GM21515 (cell line): ENCODE measurements at regions not wholly inside any gene's neighbourhood (a gene's known extent, or its start where the extent isn't known, plus 50 kb on each side); places are given as distances from the start of the nearest gene placed in this dataset.
"Not testable (repeated sequence)": the region's sequence is repeated elsewhere in the genome, so short reads cannot be mapped to it uniquely, and the experiment has no call there.

ENCODE experiments used
- ATAC-seq: cut with Tn5 transposase; IDR thresholded peaks from one replicate; pipeline ENCODE4 v1.9.1; 2021; ENCODE audit not compliant: unreplicated experiment

DNA sequence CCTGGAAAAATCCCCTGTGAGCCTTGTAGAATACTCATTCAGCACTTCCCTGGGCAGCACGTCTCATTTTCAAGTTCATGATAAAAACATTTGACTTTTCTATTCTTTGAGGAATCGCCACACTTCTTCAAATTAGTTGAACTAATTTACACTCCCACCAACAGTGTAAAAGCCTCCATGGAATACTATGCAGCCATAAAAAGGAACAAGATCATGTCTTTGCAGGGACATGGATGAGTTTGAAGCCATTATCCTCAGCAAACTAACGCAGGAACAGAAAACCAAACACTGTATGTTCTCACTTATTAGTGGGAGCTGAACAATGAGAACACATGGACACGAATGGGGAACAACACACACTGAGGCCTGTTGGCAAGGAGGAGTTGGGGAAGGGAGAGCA is 102.0 kb upstream of the HEY2 start:
- ATAC-seq = no peak

GRCh38 chr6:125653752-125654151 is 95.7 kb upstream of the HEY2 start:
- not testable (repeated sequence) for ATAC-seq

DNA sequence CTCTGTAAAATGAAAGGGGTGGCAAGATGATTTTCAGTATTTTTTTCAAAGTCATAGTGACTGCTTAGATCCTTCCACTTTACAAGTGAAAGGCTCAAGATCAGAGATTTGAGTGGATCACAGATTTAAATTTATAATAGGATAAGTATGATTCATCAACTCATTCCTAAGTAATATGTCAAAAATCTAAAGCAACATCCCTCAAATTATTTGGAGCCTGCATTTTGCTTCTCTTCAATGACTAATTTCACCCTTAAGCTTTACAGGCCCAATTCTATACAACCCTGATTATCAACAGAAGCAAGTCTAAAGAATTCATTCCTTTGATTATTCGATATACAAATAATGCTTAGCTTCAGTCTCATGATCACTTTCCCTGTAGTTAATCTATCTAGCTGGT is 93.9 kb upstream of the HEY2 start:
- ATAC-seq = no peak

DNA sequence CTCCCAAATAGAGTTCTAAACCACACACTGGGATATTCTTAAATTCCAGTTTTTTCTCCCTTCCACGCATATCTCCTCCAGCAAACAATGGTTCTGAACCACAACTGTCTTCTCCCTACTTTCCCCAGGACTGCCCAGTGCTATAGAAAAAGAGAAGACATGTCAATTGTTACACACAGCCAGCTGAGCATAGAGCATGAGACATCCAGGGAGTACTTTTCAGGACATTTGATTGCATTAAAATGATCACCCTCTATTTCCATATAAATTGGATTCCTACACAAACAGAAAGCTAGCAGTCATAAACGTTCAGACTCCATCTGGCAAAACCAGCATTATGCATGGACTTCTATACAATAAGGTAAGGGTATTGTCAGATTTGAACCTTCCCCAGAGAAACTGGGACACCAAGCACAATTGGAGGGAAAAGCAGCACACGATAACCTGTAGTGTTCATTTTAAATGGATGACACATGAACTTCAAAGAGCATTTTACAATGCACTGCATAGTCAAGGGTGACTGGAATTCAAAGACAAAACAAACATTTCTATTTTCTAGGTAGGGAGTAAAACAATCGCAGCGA is 93.1 kb upstream of the HEY2 start:
- ATAC-seq = no peak

- ATAC-seq = no peak
These were observed 91.3 kb upstream of the HEY2 start for GRCh38 chr6:125658136-125658535.

GRCh38 chr6:125658759-125659431 is 90.5 kb upstream of the HEY2 start:
- no peak for ATAC-seq

- no peak for ATAC-seq
These were observed 89.5 kb upstream of the HEY2 start for GRCh38 chr6:125659887-125660286.

DNA sequence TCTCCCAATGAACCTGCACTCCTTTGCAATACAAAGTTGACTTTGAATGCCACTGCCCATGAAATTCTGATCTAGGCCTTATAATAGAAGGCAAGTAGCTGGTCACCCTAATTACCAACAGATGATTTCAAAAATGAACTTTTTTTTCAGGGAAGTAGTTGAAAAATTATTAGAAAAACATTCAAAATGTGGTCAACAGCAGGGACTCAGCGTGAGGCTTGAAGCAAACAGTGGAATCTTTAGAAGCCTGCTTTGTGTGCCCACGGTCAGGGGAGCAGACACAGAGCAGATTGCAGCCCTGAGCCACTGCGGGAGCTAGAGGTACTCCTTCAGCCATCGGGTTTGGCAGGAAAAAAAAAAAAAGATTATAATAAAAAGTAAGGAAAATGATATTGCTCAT is 87.1 kb upstream of the HEY2 start:
- no peak for ATAC-seq

GRCh38 chr6:125665295-125665814 is 84.1 kb upstream of the HEY2 start:
- ATAC-seq = no peak

GRCh38 chr6:125667326-125667725 is 82.1 kb upstream of the HEY2 start:
- ATAC-seq = no peak

DNA sequence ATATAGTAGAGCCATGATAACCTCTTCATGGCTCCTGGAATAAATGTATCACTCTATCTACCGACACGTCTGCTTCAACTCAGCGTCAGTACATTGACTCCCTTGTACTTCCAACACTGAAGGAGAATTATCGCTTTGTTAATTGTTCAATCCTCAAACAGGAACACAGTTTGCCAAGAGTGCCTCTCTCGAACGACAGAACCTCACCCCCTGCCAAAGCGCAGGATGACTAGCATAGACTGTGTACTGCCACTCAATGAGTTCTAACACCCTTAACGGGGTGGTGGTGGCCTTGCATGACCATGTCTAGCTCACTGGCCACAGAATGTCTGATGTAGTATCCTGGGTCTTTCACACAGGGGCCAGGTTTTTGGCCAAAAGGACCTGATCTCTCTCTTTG is 81.4 kb upstream of the HEY2 start:
- ATAC-seq = no peak

DNA sequence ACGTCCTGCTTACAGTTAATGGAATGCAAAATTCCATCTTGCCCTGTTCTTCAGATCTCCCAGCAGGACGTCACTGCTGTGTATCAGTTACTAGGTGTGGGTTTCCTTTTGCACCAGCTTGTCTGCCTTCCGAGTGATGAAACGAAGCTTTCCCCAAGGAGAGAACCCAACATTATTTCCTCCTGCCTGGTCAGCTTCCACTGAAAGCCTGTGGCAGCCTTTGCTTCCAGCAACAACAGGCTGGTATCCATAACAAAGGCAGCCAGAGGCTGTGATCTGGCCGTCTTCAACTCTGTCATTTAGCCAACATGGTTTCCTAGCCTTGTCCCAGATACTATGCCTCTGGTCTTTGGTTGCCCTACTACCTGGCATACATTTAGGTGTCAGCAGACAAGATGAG is 78.9 kb upstream of the HEY2 start:
- no peak for ATAC-seq

- ATAC-seq = no peak
These were observed 78.1 kb upstream of the HEY2 start for GRCh38 chr6:125671323-125671722.

DNA sequence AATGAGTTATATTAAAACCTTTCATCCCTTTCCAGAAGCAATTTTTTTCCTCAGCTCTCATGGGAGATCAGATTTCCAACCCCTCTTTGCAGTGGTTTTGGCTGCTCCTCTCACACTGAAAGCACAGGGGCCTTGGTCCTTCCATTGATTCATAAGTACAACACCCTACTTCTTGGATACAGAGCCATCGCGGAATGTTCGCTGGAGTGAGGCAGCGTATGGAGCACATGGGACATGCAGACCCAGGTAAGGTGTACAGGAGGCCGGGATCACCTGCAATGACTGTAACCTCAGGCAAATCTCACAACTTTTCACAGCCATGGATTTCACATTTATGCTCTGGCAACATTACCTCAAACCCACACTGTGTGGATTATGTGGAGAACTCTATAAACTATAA is 75.2 kb upstream of the HEY2 start:
- ATAC-seq = no peak

GRCh38 chr6:125678601-125679000 is 70.8 kb upstream of the HEY2 start:
- no peak for ATAC-seq

- no peak for ATAC-seq
These were observed 70.3 kb upstream of the HEY2 start for GRCh38 chr6:125679128-125679527.

GRCh38 chr6:125679651-125680050 is 69.8 kb upstream of the HEY2 start:
- ATAC-seq = no peak

DNA sequence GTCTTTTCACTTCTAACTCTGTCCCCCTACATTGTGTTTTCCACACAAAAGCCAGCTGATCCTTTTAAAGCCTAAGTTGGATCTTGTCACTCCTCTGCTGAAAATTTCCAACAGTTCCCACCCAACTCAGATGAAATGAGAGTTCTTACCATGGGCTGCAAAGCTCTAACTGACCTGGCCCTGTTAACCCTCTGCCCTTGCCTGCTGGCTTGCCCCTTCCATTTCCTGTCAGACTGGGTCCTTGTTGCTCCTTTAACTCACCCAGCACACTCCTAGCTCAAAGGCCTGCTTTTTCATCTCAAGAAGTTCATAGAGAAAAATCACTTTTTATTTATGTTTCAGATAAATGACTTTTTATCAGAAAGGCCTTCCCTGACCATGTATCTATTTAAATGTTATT is 66.5 kb upstream of the HEY2 start:
- ATAC-seq = no peak

- ATAC-seq = no peak
These were observed 61.3 kb upstream of the HEY2 start for GRCh38 chr6:125688138-125688537.

- ATAC-seq = no peak
These were observed 56.0 kb upstream of the HEY2 start for GRCh38 chr6:125693480-125693879.

DNA sequence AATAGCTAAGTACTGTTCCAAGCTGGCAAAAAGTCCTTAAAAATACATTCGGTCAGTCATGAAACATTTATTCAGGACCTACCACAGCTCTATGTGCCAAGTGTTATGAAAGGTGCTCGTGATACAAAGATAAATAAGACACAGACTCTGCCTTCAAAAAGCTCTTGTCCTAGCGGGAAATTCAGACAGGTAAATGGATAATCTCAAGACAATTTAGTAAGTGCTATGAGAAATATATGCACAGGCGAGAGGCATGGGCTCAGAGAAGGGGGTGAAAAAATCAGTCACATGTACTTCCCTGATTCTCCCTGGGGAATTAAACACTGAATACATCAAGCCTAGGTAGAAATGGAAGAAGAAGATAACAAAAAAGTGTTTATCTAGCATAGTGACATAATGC is 49.8 kb upstream of the HEY2 start:
- no peak for ATAC-seq
